HepG2 (cell line): ENCODE measurements at regions not wholly inside any gene's neighbourhood (a gene's known extent, or its start where the extent isn't known, plus 50 kb on each side); places are given as distances from the start of the nearest gene placed in this dataset.

ENCODE experiments used
- CTCF ChIP-seq: sonication (generic); formaldehyde crosslinking; IDR thresholded peaks from 2 replicates; pipeline ENCODE4 v1.5.0; 2020; ENCODE audit warnings: mild to moderate bottlenecking, missing genetic modification reagents, moderate library complexity
- ETS1 ChIP-seq: sonication (generic); formaldehyde crosslinking; IDR thresholded peaks from 2 replicates; pipeline ENCODE4 v1.4.0; 2020; ENCODE audit warnings: missing genetic modification reagents
- HNF4A ChIP-seq: sonication (generic); formaldehyde crosslinking; IDR thresholded peaks from 2 replicates; pipeline ENCODE4 v1.4.0; 2020; ENCODE audit warnings: missing genetic modification reagents
- REST ChIP-seq, 2 experiments: IDR thresholded peaks; 2 replicates each; pipeline ENCODE4 v1.6.1; 2011 to 2012; ENCODE audit warnings: low read length in 2 of 2, borderline replicate concordance in 1 of 2, low read depth in 1 of 2, mild to moderate bottlenecking in 1 of 2, moderate library complexity in 1 of 2

GRCh38 chr4:186016796-186017195 lies 52.2 kb upstream of the TLR3 start:
- TF ChIP-seq REST (IDR thresholded peaks at IDR 0.05; ENCODE audit: borderline replicate concordance in 1 of 2, low read depth in 1 of 2, low read length in 2 of 2) (no peak), CTCF (CRISPR knock-in tag) (no peak), HNF4A (no peak), ETS1 (CRISPR knock-in tag) (no peak)
